ENCODE measurements at regions not wholly inside any gene's neighbourhood (a gene's known extent, or its start where the extent isn't known, plus 50 kb on each side); places are given as distances from the start of the nearest gene placed in this dataset.

DNA sequence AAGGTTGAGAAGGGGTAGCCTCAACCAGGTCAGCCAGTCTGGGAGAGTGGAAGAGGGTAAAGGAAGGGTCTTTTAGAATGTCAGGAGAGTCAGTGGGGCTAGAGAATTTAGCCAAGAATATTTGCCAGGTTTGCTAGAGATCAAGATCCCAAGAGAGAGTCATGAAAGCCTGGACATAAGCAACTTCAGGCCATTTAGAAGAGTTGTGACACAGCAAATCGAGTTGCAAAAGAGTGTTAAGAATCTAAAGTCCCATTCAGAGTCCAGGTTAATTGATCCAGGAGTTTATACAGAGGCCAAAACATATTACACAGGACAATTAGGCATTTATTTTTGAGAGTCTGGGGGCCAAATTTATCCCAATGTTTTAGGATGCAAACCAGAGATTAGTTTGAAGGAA, 1260.1 kb upstream of the ACO1 start:
- Histone ChIP-seq H3K9me3 (ENCODE audit: control insufficient read depth, low read length) (no peaks in the 10 kb centered on the region), H3K9ac (ENCODE audit: low read length) (no peak overlapping the region), H3K4me3 (ENCODE audit: low read length) (no peak overlapping the region), H3K36me3 (ENCODE audit: control insufficient read depth, insufficient read depth, low read length, severe bottlenecking) (no peaks in the 10 kb centered on the region), H3K27me3 (replicated peaks; ENCODE audit: control insufficient read depth, insufficient read depth, low read length) (peaks cover 4% of the 10 kb centered on the region), H3K4me1 (ENCODE audit: control insufficient read depth, insufficient read depth, low read length) (peaks cover 7% of the 10 kb centered on the region)
- DNase-seq (ENCODE audit: low read depth), result no peak

DNA sequence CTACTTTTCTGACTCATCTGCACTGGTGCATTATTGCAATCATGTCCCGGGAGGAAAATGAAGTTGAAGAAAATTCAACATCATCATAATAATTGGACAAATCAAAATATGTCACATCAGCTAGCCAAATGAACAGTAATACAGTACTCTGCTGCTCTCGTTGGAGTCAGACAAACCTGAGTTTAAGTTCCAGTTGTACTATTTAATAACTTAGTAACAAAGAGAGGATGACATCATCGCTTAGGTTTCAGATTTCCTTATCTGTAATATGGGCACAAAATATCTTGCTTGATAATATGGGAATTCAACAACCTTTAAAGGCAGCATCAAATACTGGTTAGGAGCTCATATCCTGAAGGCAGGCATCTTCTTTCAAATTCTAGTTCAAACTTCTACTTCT, 1248.9 kb upstream of the ACO1 start:
- peaks cover 15% of the 10 kb centered on the region for H3K4me1 ChIP-seq (ENCODE audit: control insufficient read depth, insufficient read depth, low read length)
- no peaks in the 10 kb centered on the region for H3K27me3 ChIP-seq (replicated peaks; ENCODE audit: control insufficient read depth, insufficient read depth, low read length)
- no peaks in the 10 kb centered on the region for H3K36me3 ChIP-seq (ENCODE audit: control insufficient read depth, insufficient read depth, low read length, severe bottlenecking)
- H3K4me3 ChIP-seq (ENCODE audit: low read length), result no peak overlapping the region
- no peaks in the 10 kb centered on the region for H3K9me3 ChIP-seq (ENCODE audit: control insufficient read depth, low read length)
- no peak overlapping the region for H3K9ac ChIP-seq (ENCODE audit: low read length)
- no peak for DNase-seq (ENCODE audit: low read depth)

GRCh38 chr9:31136524-31136923, 1247.9 kb upstream of the ACO1 start:
- Histone ChIP-seq H3K9me3 (ENCODE audit: control insufficient read depth, low read length) (no peaks in the 10 kb centered on the region), H3K36me3 (ENCODE audit: control insufficient read depth, insufficient read depth, low read length, severe bottlenecking) (no peaks in the 10 kb centered on the region), H3K4me3 (ENCODE audit: low read length) (no peak overlapping the region), H3K4me1 (ENCODE audit: control insufficient read depth, insufficient read depth, low read length) (peaks cover 15% of the 10 kb centered on the region), H3K9ac (ENCODE audit: low read length) (no peak overlapping the region), H3K27me3 (replicated peaks; ENCODE audit: control insufficient read depth, insufficient read depth, low read length) (no peaks in the 10 kb centered on the region)
- DNase-seq (ENCODE audit: low read depth), result no peak

DNA sequence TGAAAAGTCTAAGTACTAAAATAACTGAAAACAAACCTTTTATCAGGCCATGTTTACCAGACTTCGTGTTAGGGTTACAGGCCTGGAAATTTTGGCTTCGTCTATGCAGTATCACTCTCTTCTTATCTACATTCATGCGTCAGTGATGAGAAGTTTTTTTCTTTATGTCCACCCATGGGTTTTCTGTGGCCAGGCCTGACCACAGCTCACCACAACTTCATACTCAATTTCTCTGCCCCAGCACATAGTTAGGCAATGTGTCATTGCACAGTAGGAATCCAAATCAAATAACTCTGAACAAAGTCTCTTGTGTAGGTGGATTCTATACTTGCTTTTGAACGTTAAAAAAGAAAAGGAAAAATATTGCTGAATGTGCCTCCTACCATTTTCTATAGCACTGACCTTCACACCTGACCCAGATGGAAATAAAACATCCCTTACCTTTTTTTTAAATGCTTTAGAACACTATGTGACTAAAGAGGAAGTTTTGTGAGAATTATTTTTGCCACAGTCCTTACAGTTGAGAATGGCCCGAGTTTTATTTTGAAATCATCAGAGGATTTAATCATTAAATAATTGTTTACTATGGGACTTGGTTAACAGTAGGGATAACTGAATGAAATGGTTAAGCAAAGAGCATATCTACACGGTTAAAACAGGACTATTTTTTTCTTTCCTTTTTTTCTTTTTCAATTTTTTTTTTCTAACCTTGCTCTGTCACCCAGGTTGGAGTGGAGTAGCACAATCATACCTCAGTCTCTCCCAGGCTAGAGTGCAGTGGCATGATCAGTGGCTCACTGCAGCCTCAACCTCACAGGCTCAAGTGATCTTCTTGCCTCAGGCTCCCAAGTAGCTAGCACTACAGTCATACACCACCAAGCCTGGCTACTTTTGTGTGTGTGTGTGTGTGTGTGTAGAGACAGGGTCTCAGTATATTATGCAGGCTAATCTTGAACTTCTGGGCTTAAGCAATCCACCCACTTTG, 1247.0 kb upstream of the ACO1 start:
- H3K9me3 ChIP-seq (ENCODE audit: control insufficient read depth, low read length), result no peaks in the 10 kb centered on the region
- H3K9ac ChIP-seq (ENCODE audit: low read length), result no peak overlapping the region
- DNase-seq (ENCODE audit: low read depth), result peak; percentile 75
- no peaks in the 10 kb centered on the region for H3K27me3 ChIP-seq (replicated peaks; ENCODE audit: control insufficient read depth, insufficient read depth, low read length)
- no peaks in the 10 kb centered on the region for H3K36me3 ChIP-seq (ENCODE audit: control insufficient read depth, insufficient read depth, low read length, severe bottlenecking)
- H3K4me1 ChIP-seq (ENCODE audit: control insufficient read depth, insufficient read depth, low read length), result peaks cover 15% of the 10 kb centered on the region
- H3K4me3 ChIP-seq (ENCODE audit: low read length), result no peak overlapping the region

DNA sequence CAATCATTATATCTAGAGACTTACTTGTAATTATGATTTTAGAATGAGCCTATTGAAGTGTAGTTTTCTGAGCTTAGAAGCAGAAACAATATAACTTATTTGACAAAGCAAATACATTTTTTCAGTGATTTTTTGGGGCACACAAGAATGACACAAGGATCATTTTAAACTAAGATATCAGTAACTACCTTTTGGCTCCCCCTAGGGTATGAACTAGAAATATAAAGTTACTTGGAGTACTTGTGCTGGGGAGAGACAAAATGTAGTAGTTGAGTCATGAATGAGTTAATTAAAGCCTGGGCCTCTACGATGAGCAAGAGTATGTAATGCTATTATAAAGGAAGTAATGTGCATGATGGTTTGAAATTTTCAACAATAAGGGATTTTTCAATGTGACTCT, 1244.1 kb upstream of the ACO1 start:
- peaks cover 13% of the 10 kb centered on the region for H3K4me1 ChIP-seq (ENCODE audit: control insufficient read depth, insufficient read depth, low read length)
- no peak overlapping the region for H3K4me3 ChIP-seq (ENCODE audit: low read length)
- peak; percentile 24 for DNase-seq (ENCODE audit: low read depth)
- no peaks in the 10 kb centered on the region for H3K36me3 ChIP-seq (ENCODE audit: control insufficient read depth, insufficient read depth, low read length, severe bottlenecking)
- no peaks in the 10 kb centered on the region for H3K9me3 ChIP-seq (ENCODE audit: control insufficient read depth, low read length)
- H3K9ac ChIP-seq (ENCODE audit: low read length), result no peak overlapping the region
- H3K27me3 ChIP-seq (replicated peaks; ENCODE audit: control insufficient read depth, insufficient read depth, low read length), result no peaks in the 10 kb centered on the region

DNA sequence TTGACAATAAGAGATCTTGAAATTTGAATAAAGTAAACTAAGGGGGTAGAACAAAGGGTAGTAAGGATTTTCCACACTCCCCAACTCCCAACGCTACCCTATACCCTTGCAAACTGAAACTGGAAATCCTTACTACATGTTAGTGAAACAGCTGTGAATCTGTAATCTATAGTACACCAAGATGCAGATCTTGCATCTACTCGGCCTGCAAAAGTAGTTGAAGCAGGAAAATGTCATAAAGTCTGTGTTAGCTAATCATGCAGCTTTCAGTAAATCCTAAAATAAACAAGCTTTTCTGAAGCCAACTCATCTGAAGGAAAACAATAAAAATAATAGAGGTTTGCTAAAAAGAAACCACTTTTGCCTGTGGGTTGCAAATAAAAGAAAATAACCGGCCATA, 1242.0 kb upstream of the ACO1 start:
- H3K9me3 ChIP-seq (ENCODE audit: control insufficient read depth, low read length), result no peaks in the 10 kb centered on the region
- no peak overlapping the region for H3K9ac ChIP-seq (ENCODE audit: low read length)
- H3K36me3 ChIP-seq (ENCODE audit: control insufficient read depth, insufficient read depth, low read length, severe bottlenecking), result no peaks in the 10 kb centered on the region
- H3K4me3 ChIP-seq (ENCODE audit: low read length), result no peak overlapping the region
- peaks cover 5% of the 10 kb centered on the region for H3K4me1 ChIP-seq (ENCODE audit: control insufficient read depth, insufficient read depth, low read length)
- peak; percentile 30 for DNase-seq (ENCODE audit: low read depth)
- no peaks in the 10 kb centered on the region for H3K27me3 ChIP-seq (replicated peaks; ENCODE audit: control insufficient read depth, insufficient read depth, low read length)

DNA sequence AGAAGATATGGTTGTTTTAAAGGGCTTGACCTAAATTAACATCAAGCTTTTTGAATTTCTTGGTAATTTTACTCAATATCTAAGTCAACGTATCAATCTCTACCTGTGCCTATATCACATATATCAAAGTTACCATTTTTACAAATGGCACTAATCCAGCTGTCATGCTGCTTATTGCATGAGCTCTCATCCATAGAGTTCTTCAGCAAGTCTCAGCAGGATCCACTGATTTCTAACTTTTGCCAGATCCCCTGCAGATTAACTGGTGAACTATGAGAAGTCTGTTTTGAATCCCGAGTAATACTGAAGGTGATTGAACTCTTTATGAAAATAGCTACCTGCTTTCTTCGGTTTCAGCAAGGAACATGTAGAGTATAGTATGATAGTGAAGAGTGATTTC, 1239.8 kb upstream of the ACO1 start:
- H3K9me3 ChIP-seq (ENCODE audit: control insufficient read depth, low read length), result no peaks in the 10 kb centered on the region

GRCh38 chr9:31146485-31147166, 1237.8 kb upstream of the ACO1 start:
- no peaks in the 10 kb centered on the region for H3K27me3 ChIP-seq (replicated peaks; ENCODE audit: control insufficient read depth, insufficient read depth, low read length)

More for the DNA sequence above, 1239.8 kb upstream of the ACO1 start:
- Histone ChIP-seq H3K27me3 (replicated peaks; ENCODE audit: control insufficient read depth, insufficient read depth, low read length) (no peaks in the 10 kb centered on the region), H3K4me1 (ENCODE audit: control insufficient read depth, insufficient read depth, low read length) (no peaks in the 10 kb centered on the region), H3K36me3 (ENCODE audit: control insufficient read depth, insufficient read depth, low read length, severe bottlenecking) (no peaks in the 10 kb centered on the region), H3K4me3 (ENCODE audit: low read length) (no peak overlapping the region), H3K9ac (ENCODE audit: low read length) (no peak overlapping the region)
- DNase-seq (ENCODE audit: low read depth), result no peak

DNA sequence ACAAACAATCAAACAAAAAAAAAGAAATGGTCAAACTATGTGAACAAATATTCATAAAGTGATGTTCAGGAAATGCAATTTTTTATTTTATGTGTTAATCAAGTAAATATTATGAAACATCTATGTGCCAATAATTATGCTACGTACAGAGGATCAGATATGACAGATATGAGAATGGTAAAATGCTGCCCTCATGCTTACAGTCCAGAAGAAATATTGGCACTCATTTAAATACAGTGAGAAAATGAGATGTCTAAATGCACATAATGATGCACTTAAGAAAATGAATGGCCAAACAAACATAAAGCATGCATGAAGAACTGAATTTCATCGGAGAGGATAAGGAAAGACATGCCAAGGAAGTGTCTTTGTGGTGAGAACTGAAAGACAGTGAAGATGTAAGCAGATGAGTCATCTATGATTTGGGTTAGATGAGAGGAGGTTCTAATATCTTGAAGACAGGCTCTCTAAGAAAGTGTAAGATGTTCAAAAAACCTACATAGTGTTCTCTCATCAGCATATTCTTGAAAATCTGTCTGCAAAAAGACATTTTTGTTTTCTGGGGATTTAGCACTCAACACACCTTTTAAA, 1231.1 kb upstream of the ACO1 start:
- H3K4me3 ChIP-seq (ENCODE audit: low read length), result no peak overlapping the region
- no peaks in the 10 kb centered on the region for H3K27me3 ChIP-seq (replicated peaks; ENCODE audit: control insufficient read depth, insufficient read depth, low read length)
- DNase-seq (ENCODE audit: low read depth), result no peak
- no peaks in the 10 kb centered on the region for H3K4me1 ChIP-seq (ENCODE audit: control insufficient read depth, insufficient read depth, low read length)
- no peaks in the 10 kb centered on the region for H3K36me3 ChIP-seq (ENCODE audit: control insufficient read depth, insufficient read depth, low read length, severe bottlenecking)
- no peak overlapping the region for H3K9ac ChIP-seq (ENCODE audit: low read length)
- H3K9me3 ChIP-seq (ENCODE audit: control insufficient read depth, low read length), result no peaks in the 10 kb centered on the region

More at GRCh38 chr9:31146485-31147166, 1237.8 kb upstream of the ACO1 start:
- Histone ChIP-seq H3K9ac (ENCODE audit: low read length) (no peak overlapping the region), H3K4me1 (ENCODE audit: control insufficient read depth, insufficient read depth, low read length) (no peaks in the 10 kb centered on the region), H3K36me3 (ENCODE audit: control insufficient read depth, insufficient read depth, low read length, severe bottlenecking) (no peaks in the 10 kb centered on the region), H3K4me3 (ENCODE audit: low read length) (no peak overlapping the region), H3K9me3 (ENCODE audit: control insufficient read depth, low read length) (no peaks in the 10 kb centered on the region)
- no peak for DNase-seq (ENCODE audit: low read depth)

GRCh38 chr9:31166516-31166915, 1217.9 kb upstream of the ACO1 start:
- H3K4me3 ChIP-seq (ENCODE audit: low read length), result no peak overlapping the region
- DNase-seq (ENCODE audit: low read depth), result no peak
- H3K9me3 ChIP-seq (ENCODE audit: control insufficient read depth, low read length), result no peaks in the 10 kb centered on the region
- no peaks in the 10 kb centered on the region for H3K27me3 ChIP-seq (replicated peaks; ENCODE audit: control insufficient read depth, insufficient read depth, low read length)
- H3K36me3 ChIP-seq (ENCODE audit: control insufficient read depth, insufficient read depth, low read length, severe bottlenecking), result no peaks in the 10 kb centered on the region
- H3K9ac ChIP-seq (ENCODE audit: low read length), result no peak overlapping the region
- H3K4me1 ChIP-seq (ENCODE audit: control insufficient read depth, insufficient read depth, low read length), result no peaks in the 10 kb centered on the region

DNA sequence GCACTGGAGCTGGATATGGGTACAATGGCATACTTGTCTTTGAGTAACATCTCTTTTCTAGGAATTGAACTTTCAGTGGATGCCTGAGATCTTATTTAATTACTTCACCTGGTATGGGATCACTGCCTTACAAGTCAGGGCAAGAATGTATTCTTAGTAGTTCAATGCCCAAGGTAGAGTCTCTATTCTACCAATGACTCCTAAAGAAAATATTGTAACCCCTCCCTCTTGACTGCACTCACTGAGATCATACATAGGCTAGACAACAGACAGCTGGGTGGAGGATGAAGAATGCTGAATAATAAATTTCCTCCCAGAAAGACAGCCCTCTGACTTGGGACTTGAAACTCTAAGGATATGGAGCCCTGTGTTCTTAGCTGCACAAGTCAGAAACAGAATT, 1216.3 kb upstream of the ACO1 start:
- H3K9ac ChIP-seq (ENCODE audit: low read length), result no peak overlapping the region
- H3K4me3 ChIP-seq (ENCODE audit: low read length), result no peak overlapping the region
- H3K36me3 ChIP-seq (ENCODE audit: control insufficient read depth, insufficient read depth, low read length, severe bottlenecking), result no peaks in the 10 kb centered on the region

More for the DNA sequence above, 1216.3 kb upstream of the ACO1 start:
- H3K4me1 ChIP-seq (ENCODE audit: control insufficient read depth, insufficient read depth, low read length), result no peaks in the 10 kb centered on the region
- no peaks in the 10 kb centered on the region for H3K27me3 ChIP-seq (replicated peaks; ENCODE audit: control insufficient read depth, insufficient read depth, low read length)
- no peaks in the 10 kb centered on the region for H3K9me3 ChIP-seq (ENCODE audit: control insufficient read depth, low read length)
- DNase-seq (ENCODE audit: low read depth), result no peak

All from adipocyte (in vitro differentiated cells).